GM23248 (cell line): ENCODE measurements at regions not wholly inside any gene's neighbourhood (a gene's known extent, or its start where the extent isn't known, plus 50 kb on each side); places are given as distances from the start of the nearest gene placed in this dataset.

Source experiments
- DNase-seq: peaks from one replicate; pipeline ENCODE4 v3.0.0-alpha.2; 2015
- H2AFZ ChIP-seq: fragments of 200-600 bp; sonication (generic); 2 replicates; pipeline ENCODE4 v1.6.1; 2016; ENCODE audit warnings: antibody characterized with exemption
- H3F3A ChIP-seq: fragments of 200-600 bp; sonication (generic); 2 replicates; pipeline ENCODE4 v1.6.1; 2016; ENCODE audit warnings: mild to moderate bottlenecking, antibody characterized with exemption, mixed run types; ENCODE audit not compliant: insufficient read depth
- H3K27ac ChIP-seq: fragments of 200-600 bp; sonication (generic); 2 replicates; pipeline ENCODE4 v1.5.1; 2016; ENCODE audit warnings: mild to moderate bottlenecking
- H3K27me3 ChIP-seq: fragments of 200-600 bp; sonication (generic); replicated peaks from 2 replicates; pipeline ENCODE4 v1.6.1; 2016; ENCODE audit warnings: mild to moderate bottlenecking; ENCODE audit not compliant: insufficient read depth
- H3K36me3 ChIP-seq: fragments of 200-600 bp; sonication (generic); 2 replicates; pipeline ENCODE4 v1.6.1; 2016; ENCODE audit warnings: low read depth, mild to moderate bottlenecking
- H3K4me1 ChIP-seq: fragments of 200-600 bp; sonication (generic); 2 replicates; pipeline ENCODE4 v1.6.1; 2016; ENCODE audit warnings: mild to moderate bottlenecking; ENCODE audit not compliant: insufficient read depth
- H3K4me2 ChIP-seq: fragments of 200-600 bp; sonication (generic); one replicate; pipeline ENCODE4 v1.6.1; 2016; ENCODE audit warnings: mild to moderate bottlenecking; ENCODE audit not compliant: unreplicated experiment
- H3K4me3 ChIP-seq: fragments of 200-600 bp; sonication (generic); 2 replicates; pipeline ENCODE4 v1.5.1; 2016; ENCODE audit warnings: mild to moderate bottlenecking
- H3K79me2 ChIP-seq: fragments of 200-600 bp; sonication (generic); 2 replicates; pipeline ENCODE4 v1.6.1; 2016; ENCODE audit warnings: mild to moderate bottlenecking; ENCODE audit not compliant: insufficient read depth
- H3K9ac ChIP-seq: fragments of 200-600 bp; sonication (generic); 2 replicates; pipeline ENCODE4 v1.6.1; 2016; ENCODE audit warnings: mild to moderate bottlenecking
- H3K9me2 ChIP-seq: fragments of 200-600 bp; sonication (generic); 2 replicates; pipeline ENCODE4 v1.6.1; 2016; ENCODE audit warnings: mixed run types, mild to moderate bottlenecking, moderate library complexity; ENCODE audit not compliant: insufficient read depth
- H3K9me3 ChIP-seq: fragments of 200-600 bp; sonication (generic); one replicate; pipeline ENCODE4 v1.6.1; 2017; ENCODE audit warnings: low read depth
- H4K20me1 ChIP-seq: fragments of 200-600 bp; sonication (generic); 2 replicates; pipeline ENCODE4 v1.6.0; 2016; ENCODE audit not compliant: insufficient read depth
- EZH2 ChIP-seq: fragments of 200-600 bp; sonication (generic); IDR thresholded peaks from 2 replicates; pipeline ENCODE4 v1.6.1; 2018; ENCODE audit warnings: antibody characterized with exemption, mild to moderate bottlenecking; ENCODE audit not compliant: insufficient read depth, poor library complexity, severe bottlenecking
- EZH2phosphoT487 ChIP-seq: fragments of 200-600 bp; sonication (generic); IDR thresholded peaks from 2 replicates; pipeline ENCODE4 v1.6.1; 2018; ENCODE audit warnings: antibody characterized with exemption, moderate library complexity, mild to moderate bottlenecking, low read depth; ENCODE audit not compliant: insufficient read depth
- WGBS, 2 experiments: methylation state at CpG; one replicate each; pipeline ENCODE4 v1.1.6; 2015 to 2017; ENCODE audit warnings: low lambda C conversion rate in 2 of 2, low coverage in 1 of 2; ENCODE audit errors: missing lambda C conversion rate in 2 of 2; 5-methylcytosine and 5-hydroxymethylcytosine counted together
- in situ Hi-C: fragments of 300-500 bp; cut with MboI; formaldehyde crosslinking; loops from 2 replicates; pipeline ENCODE4 v1.15.0; 2020

DNA sequence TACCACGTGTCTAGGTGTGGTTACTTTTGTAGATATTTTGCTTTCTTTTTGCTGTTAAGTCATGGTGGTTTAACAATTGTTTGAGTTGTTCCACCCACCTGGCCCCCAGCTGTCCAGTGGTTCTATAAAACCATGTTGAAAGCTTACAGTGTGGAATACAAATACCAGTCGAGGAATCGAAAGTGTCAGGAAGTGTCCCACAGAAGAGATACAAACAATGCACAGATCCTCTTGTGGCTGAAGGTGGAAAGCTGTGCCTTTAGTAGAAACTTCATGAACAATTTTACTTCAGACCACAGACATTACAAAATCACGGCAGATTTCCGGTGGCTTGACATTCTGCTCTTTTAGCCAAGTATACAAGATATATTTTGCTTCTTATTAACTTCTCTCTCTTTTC is 782.4 kb upstream of the SOX9 start:
- Histone ChIP-seq H3K9ac (peak overlapping the region; percentile 0; the same call in 1 of the 2 replicates), H3K9me2 (no peaks in the 10 kb centered on the region), H3K27me3 (no peaks in the 10 kb centered on the region), H3K4me2 (peak overlapping the region; percentile 49), H3K4me1 (peaks cover 30% of the 10 kb centered on the region), H4K20me1 (no peaks in the 10 kb centered on the region), H3K27ac (no peak overlapping the region), H3K4me3 (peak overlapping the region; percentile 16), H3K79me2 (no peaks in the 10 kb centered on the region), H3F3A (0 out of 2 replicates have a peak, but pooled peaks cover 10% of the 10 kb centered on the region), H3K36me3 (no peaks in the 10 kb centered on the region), H2AFZ (peak overlapping the region; percentile 55), H3K9me3 (no peaks in the 10 kb centered on the region)
- 41% methylated on average over 5 of the region's 5 CpGs for WGBS, 2 experiments
- DNase-seq, result peak; percentile 42
- in situ Hi-C loops, result no loop called here
- TF ChIP-seq EZH2phosphoT487 (no peak), EZH2 (no peak)

DNA sequence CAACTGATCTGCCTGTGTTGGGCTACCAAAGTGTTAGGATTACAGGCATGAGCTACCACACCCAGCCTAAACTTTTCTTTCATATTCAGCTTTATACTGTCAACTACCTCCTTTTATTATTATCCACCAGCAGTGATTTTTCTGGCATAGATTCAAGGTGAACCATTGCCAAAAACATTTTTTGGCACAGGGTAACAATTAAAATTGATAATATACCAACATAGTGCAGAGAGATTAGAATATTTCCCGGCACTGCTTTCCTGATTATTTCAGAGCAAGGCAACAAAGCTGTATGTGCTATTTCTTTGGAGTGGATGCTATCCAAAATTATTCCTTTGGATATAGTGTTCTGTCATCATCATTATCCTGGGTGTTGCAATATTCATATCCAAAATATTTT is 781.6 kb upstream of the SOX9 start:
- Histone ChIP-seq H3K9me3 (no peaks in the 10 kb centered on the region), H3K4me1 (peaks cover 24% of the 10 kb centered on the region), H3F3A (0 out of 2 replicates have a peak, but pooled peaks cover 10% of the 10 kb centered on the region), H2AFZ (no peak overlapping the region), H3K4me3 (no peak overlapping the region), H3K27me3 (no peaks in the 10 kb centered on the region), H3K36me3 (no peaks in the 10 kb centered on the region), H3K9ac (no peak overlapping the region), H3K9me2 (no peaks in the 10 kb centered on the region), H4K20me1 (no peaks in the 10 kb centered on the region), H3K27ac (no peak overlapping the region), H3K79me2 (no peaks in the 10 kb centered on the region), H3K4me2 (peak overlapping the region; percentile 49)
- 86 to 95% methylated on average over 1 of the region's 1 CpG for WGBS, 2 experiments
- DNase-seq, result no peak
- TF ChIP-seq EZH2, result no peak
- TF ChIP-seq EZH2phosphoT487, result no peak
- in situ Hi-C loops, result no loop called here

DNA sequence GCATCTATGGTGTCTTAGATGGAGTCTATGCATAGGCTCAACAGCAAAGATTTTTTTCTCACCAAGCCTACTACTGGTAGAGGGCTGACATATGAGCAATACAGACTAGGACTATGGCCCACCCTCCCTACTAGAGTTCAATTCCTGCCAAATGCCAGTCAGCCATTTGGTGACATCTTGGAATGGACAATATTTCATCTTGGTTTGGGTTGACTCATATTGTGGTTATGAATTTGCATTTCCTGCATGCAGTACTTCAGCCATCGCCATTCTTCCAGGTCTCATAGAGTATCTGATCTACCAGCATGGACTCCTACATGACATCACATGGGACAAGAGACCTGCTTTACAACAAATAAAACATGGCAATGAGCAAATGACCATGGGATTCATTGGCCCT is 778.1 kb upstream of the SOX9 start:
- no peak for DNase-seq
- peaks cover 9% of the 10 kb centered on the region for H3K4me1 ChIP-seq
- no peaks in the 10 kb centered on the region for H3F3A ChIP-seq
- no peak overlapping the region for H2AFZ ChIP-seq
- H3K27me3 ChIP-seq, result no peaks in the 10 kb centered on the region
- no peaks in the 10 kb centered on the region for H3K9me3 ChIP-seq
- TF ChIP-seq EZH2 (no peak), EZH2phosphoT487 (no peak)
- H3K4me3 ChIP-seq, result no peak overlapping the region
- H3K27ac ChIP-seq, result no peak overlapping the region
- H4K20me1 ChIP-seq, result no peaks in the 10 kb centered on the region
- H3K4me2 ChIP-seq, result no peak overlapping the region
- 80 to 88% methylated on average over 1 of the region's 1 CpG for WGBS, 2 experiments
- H3K36me3 ChIP-seq, result no peaks in the 10 kb centered on the region
- in situ Hi-C loops, result no loop called here
- H3K9ac ChIP-seq, result no peak overlapping the region
- no peaks in the 10 kb centered on the region for H3K9me2 ChIP-seq
- no peaks in the 10 kb centered on the region for H3K79me2 ChIP-seq

DNA sequence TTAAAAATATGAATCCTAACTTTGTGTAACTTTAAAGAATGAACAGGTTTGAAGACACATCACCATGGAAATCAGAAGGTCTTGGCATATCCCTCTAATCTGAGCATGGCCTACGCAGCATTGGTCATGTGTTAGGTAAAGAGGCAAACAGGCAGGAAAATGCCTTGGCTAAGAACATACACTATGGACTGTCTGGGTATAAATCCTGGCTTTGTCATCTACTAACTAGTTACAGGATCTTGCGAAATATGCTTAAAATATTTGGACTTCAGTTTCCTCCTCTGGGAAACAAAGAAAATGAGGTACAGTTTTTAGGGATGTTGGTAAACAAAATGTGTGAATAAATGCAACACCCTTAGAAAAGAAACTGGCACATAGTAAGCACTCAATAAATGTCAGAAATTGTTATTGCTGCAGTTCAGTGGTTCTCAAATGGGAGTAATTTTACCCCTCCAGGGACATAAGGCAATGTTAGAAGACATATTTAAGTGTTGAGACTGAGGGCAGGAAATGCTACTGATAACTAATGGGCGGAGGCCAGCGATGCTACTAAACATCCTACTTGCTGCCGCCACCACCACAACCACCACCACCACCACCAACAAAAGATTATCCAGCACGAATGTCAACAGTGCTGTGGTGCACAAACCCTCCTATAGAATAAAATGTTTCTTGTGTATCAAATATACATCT is 770.8 kb upstream of the SOX9 start:
- H3K36me3 ChIP-seq, result no peaks in the 10 kb centered on the region
- in situ Hi-C loops, result no loop called here
- WGBS, 2 experiments, result 77 to 83% methylated on average over 6 of the region's 6 CpGs
- TF ChIP-seq EZH2 (no peak), EZH2phosphoT487 (no peak)
- H3K79me2 ChIP-seq, result no peaks in the 10 kb centered on the region
- H3K9me2 ChIP-seq, result no peaks in the 10 kb centered on the region
- no peak overlapping the region for H3K9ac ChIP-seq
- H3K27ac ChIP-seq, result peak overlapping the region; percentile 38
- H2AFZ ChIP-seq, result peak overlapping the region; percentile 13; the same call in 1 of the 2 replicates
- no peaks in the 10 kb centered on the region for H3K27me3 ChIP-seq
- H3K4me3 ChIP-seq, result no peak overlapping the region
- peak; percentile 71 for DNase-seq
- no peaks in the 10 kb centered on the region for H4K20me1 ChIP-seq
- H3K4me1 ChIP-seq, result peaks cover 17% of the 10 kb centered on the region
- no peaks in the 10 kb centered on the region for H3K9me3 ChIP-seq
- peaks cover 23% of the 10 kb centered on the region for H3F3A ChIP-seq
- peak overlapping the region; percentile 51 for H3K4me2 ChIP-seq

DNA sequence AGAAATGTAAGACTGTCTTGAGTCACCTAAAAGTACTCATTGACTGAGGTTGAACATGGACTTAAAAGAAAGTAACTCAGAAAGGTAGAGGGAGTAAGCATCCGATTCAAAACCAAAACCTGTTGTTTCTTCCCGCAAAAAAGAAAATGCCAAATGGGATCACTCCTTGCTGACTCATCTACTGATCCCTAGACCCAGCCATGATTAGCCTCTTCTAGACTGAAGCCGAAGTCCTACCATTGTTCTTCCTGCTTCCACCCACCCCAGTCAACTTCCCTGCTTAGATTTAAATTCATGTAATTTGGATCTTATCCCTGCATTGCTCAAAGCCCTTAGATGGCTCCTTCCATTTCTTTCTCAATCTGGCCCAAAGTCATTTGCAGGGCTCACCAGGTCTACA is 760.5 kb upstream of the SOX9 start:
- Histone ChIP-seq H2AFZ (no peak overlapping the region), H3K4me1 (0 out of 2 replicates have a peak, but pooled peaks cover 7% of the 10 kb centered on the region), H3K36me3 (no peaks in the 10 kb centered on the region), H3K27me3 (no peaks in the 10 kb centered on the region), H3K79me2 (no peaks in the 10 kb centered on the region), H3K27ac (no peak overlapping the region), H3K4me2 (no peak overlapping the region), H3K9me2 (no peaks in the 10 kb centered on the region), H4K20me1 (no peaks in the 10 kb centered on the region), H3K9me3 (no peaks in the 10 kb centered on the region), H3F3A (no peaks in the 10 kb centered on the region), H3K9ac (no peak overlapping the region), H3K4me3 (no peak overlapping the region)
- in situ Hi-C loops, result no loop called here
- TF ChIP-seq EZH2, result no peak
- no peak for TF ChIP-seq EZH2phosphoT487
- WGBS, 2 experiments, result 88 to 97% methylated on average over 3 of the region's 3 CpGs
- no peak for DNase-seq
